COLO668 (cell line): ENCODE measurements at regions not wholly inside any gene's neighbourhood (a gene's known extent, or its start where the extent isn't known, plus 50 kb on each side); places are given as distances from the start of the nearest gene placed in this dataset.

Experiments
- DNase-seq: peaks from one replicate; lab custom pipeline; 2025; ENCODE audit not compliant: unreplicated experiment; lab: John Stamatoyannopoulos, UW

GRCh38 chr4:128338634-128339355 lies 51.2 kb upstream of the PGRMC2 start:
- no peak for DNase-seq

- no peak for DNase-seq
Observed at GRCh38 chr4:128337863-128338262, 50.2 kb upstream of the PGRMC2 start.
